ENCODE measurements at regions not wholly inside any gene's neighbourhood (a gene's known extent, or its start where the extent isn't known, plus 50 kb on each side); places are given as distances from the start of the nearest gene placed in this dataset.

DNA sequence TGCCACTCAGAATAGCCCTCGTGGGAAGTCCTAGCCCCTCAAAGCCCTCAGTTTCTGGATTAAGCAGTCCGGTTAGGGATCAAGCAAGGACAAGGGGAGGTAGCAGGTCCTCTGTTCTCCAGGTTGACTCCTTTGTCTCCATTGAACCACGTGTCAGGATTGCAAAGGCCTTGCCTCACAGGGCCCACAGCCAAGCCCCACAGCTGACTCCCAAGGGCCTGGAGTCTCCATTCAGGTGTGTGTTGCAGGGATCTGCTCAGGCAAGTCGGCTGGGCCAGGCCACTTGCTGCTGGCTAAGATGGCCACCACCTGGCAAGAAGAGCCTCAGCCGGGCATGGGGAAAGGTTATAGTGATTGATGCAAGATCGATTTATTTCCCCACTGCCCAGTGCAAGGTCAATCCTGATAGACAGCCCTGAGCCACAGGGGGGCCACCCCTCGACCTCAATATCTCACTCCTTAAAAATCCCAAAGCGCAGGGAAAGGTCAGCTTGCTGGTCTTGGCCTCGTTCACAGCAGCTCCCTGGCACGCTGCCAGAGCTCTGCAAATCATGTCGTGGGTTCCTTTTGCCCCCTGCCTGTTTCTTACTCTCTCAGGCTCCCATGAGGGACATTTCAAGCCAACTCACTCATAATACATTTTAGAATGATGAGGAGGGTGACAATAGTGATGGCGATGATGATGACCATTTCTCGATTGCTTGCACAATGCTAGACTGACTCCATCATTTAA lies 75.9 kb downstream of the EDN3 start:
- no peak for DNase-seq (ENCODE audit: low read depth)

- no peak for DNase-seq (ENCODE audit: low read depth)
These were observed 76.6 kb downstream of the EDN3 start for GRCh38 chr20:59376998-59377397.

DNA sequence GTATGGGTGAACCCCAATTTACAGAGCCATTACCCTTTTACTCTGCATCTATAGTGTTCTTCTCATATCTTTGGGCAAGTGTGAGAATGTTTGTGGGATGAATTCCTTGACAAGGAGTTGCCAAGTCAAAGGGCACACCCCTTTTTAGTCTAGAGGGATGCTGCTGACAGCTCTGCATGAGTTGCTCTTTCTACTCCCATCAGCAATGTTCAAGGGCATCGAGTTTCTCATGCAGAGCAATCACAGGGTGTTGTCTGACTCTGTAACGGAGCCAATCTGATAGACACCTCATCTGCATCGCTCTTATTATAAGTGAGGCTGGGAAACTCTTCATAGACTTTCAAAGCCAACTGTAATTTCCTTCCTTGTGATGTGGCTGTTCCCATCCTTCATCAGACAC lies 77.4 kb downstream of the EDN3 start:
- DNase-seq (ENCODE audit: low read depth): no peak

GRCh38 chr20:59378396-59378795 lies 78.0 kb downstream of the EDN3 start:
- no peak for DNase-seq (ENCODE audit: low read depth)

GRCh38 chr20:59378966-59379365 lies 78.6 kb downstream of the EDN3 start:
- DNase-seq (ENCODE audit: low read depth): no peak

DNA sequence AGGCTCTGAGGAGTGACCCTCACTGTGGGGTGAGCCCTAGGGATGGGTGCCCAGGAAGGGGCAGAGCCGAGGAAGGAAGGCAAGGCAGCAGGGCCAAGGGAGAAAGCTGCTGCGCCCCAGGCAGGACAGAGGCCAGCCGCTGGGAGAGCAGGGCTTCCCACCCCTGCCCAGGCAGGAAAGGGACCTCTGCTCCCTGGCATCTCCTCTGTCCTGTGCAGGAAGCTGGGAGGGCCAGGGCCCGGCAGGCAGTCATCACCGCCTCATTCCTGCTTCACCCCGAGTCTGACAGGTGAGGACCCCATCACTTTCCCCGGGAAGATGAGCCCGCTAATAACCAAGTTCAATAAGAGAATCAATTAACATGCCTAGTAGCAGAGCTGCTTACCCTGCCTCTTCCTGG lies 81.3 kb downstream of the EDN3 start:
- no peak for DNase-seq (ENCODE audit: low read depth)

DNA sequence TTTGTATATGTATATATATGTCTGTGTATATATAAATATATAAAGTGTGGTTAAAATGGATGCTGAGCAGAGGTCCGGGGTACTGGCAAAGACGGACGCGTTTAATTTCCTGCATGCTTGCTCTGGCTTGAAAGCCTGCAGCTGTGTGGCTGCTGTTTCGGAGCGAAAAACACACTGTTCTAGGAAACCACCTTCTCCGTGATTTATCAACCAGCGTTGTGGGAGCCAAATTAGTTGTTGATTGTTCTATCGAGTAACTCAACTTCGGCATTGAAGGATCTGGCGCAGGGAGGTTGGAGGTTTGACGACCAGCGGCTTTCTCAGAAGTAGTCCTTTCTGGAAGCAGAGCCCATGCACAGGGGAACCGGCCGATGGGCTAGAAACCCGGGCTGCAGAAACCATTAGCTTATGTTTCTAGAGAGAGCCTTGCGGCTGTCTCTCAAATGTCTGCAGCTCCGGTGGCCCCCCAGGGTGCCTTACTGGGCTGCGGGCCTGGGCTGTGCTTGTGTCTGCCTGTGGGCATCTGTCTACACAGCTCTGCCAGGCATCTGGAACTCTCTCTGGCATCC lies 81.8 kb downstream of the EDN3 start:
- DNase-seq (ENCODE audit: low read depth): no peak

DNA sequence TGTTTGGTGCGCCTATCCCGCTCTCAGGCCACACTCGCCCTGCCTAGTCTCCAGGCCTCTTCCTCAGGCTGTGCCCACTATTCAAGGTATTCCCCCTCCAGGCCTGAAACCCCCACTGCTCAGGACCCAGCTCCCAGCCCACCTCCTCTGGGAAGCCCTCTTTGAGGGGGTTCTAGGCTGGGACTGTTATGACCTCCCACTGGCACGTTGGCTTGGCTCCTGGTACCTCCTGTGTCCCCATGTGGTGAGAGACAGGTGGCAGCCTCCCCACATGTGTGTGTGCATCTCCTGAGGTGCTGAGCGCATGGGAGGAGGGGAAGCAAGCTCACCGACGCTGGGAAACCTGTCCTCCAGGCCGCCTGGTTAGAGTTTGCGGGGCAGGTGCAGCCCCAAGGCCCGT lies 82.5 kb downstream of the EDN3 start:
- no peak for DNase-seq (ENCODE audit: low read depth)

DNA sequence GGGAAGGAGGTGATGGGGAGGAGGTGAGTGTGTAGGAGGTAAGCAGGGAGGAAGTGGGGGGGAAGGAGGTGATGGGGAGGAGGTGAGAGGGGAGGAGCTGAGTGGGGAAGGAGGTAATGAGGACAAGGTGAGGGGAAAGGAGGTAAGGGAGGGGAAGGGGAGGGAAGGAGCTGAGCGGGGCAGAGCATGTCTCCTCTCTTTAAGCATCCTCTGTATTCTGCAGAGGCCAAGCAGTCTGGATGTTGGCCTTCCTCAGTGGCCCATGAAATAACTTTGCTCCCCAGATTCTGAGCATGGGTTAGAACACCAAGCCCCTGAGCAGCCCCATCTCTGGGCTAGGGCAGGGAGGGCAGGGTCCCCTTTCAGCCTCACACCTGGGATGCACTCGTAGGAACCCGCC lies 84.6 kb downstream of the EDN3 start:
- DNase-seq (ENCODE audit: low read depth): no peak

DNA sequence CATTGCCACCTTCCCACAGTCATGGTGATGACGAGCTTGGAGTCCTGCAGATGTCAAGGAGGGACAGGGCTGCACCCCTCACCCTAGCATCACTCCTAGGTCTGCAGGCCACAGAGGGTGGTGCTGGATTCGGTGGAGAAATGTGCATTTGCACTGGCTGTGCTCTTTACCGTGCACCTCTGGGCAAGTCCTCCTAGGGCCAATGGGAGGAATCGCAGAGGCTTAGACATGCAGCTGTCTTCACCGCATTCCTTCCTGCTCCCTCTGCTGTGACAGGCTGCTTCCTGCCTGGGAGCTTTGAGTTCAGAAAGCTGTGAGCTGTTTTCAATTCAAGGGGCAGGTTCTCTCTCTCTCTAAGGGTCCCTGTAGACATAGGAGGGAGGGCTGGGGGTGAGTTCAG lies 85.1 kb downstream of the EDN3 start:
- no peak for DNase-seq (ENCODE audit: low read depth)

DNA sequence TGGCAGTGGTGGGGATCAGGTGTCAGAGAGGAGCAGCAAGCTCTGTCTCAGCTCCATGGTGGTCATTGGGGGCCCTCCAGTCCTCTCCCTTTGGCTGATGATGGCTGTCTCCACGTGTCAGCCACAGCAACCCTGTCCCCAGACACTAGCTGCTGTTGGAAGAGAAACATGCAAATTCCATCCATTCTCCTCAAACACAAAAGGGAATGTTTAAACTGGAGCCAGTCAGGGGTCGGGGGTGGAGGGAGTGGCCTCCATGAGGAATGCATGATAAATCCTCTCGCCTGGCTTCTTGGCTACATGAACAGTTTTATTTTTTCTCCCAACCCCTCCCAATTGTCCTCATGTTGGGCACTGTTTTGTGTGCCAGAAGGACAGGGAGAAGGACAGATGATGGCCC lies 86.4 kb downstream of the EDN3 start:
- DNase-seq (ENCODE audit: low read depth): no peak

GRCh38 chr20:59387891-59388290 lies 87.5 kb downstream of the EDN3 start:
- DNase-seq (ENCODE audit: low read depth): no peak

DNA sequence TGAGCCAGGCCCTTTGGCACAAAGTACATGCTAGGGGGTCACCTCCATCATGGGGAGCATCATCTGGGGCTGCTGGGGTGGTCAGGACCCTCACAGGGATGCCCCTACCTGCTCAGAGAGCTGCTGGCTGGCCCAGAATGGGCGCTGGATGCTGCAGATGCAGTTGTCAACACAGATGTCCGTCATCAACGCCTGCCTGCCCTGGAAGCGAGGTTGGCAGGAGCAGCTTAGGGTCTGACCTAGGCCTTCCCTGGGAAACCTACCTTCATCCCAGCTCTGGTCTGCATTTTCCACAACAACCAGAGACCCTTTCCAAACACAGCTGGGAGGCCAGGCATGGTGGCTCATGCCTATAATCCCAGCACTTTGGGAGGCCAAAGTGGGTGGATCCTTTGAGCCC lies 88.0 kb downstream of the EDN3 start:
- DNase-seq (ENCODE audit: low read depth): no peak

GRCh38 chr20:59390437-59390836 lies 90.0 kb downstream of the EDN3 start:
- DNase-seq (ENCODE audit: low read depth): no peak

DNA sequence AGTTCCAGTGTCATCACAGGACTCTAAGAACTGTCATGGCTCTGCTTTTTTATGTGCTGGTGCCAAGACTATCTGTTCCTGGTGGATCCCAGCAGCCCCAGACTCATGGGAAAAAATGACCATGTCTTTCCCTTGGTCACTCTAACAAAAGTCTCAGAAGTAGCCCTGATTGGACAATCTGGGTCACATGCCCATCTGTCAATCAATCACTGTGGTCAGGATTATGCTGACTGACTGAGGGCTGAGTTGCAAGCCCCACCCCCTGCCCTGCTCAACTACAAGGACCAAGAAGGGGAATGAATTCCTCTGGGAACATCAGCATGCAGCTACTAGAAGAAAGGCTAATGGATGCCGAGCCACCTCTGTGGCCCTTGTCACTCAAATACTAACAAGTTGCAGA lies 91.6 kb downstream of the EDN3 start:
- no peak for DNase-seq (ENCODE audit: low read depth)

- DNase-seq (ENCODE audit: low read depth): no peak
These were observed 92.3 kb downstream of the EDN3 start for GRCh38 chr20:59392736-59393135.

DNA sequence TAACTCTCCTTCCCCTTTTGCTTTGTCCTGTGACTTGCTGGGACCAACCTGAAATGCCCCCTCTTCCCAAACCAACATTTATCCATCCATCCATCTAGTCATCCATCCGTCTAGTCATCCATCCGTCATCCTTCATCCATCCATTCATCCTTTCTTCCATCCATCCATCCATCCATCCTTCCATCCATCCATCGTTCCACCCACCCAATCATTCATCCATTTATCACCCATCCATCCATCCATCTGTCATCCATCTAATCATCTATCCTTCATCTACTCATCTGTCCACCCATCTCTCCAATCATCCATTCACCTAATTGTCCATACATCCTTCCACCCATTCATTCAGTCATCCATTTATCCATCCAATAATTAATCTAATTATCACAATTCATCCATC lies 92.7 kb downstream of the EDN3 start:
- DNase-seq (ENCODE audit: low read depth): no peak

GRCh38 chr20:59395729-59396128 lies 95.3 kb downstream of the EDN3 start:
- no peak for DNase-seq (ENCODE audit: low read depth)

GRCh38 chr20:59398537-59399205 lies 98.3 kb downstream of the EDN3 start:
- DNase-seq (ENCODE audit: low read depth): no peak

- DNase-seq (ENCODE audit: low read depth): no peak
These were observed 99.2 kb downstream of the EDN3 start for GRCh38 chr20:59399426-59400099.

DNA sequence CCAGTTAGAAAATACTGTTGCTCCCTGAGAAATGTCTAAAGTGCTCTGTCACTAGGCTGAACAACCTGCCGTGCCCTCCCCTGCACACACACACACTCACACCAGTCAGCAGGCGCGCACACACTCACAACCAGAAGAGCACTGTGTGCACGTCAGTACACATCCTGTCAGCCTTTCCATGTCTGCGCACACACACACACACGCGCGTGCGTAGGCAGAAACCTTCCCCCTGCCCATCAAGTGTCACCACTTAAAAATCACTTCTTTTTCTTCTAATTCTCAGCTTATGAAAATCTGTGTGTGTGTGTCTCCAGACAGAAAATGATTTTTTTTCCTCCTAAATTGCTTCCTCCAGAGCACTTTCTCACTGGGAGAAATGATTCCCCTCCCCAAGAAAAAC lies 100.3 kb downstream of the EDN3 start:
- no peak for DNase-seq (ENCODE audit: low read depth)

- DNase-seq (ENCODE audit: low read depth): no peak
These were observed 102.3 kb downstream of the EDN3 start for GRCh38 chr20:59402681-59403080.
